Activated CD4-positive, alpha-beta T cell treated with anti-CD3 and anti-CD28 coated beads, Interleukin-2, amount 50 U/mL, for 48 hours (primary cell): ENCODE measurements at regions not wholly inside any gene's neighbourhood (a gene's known extent, or its start where the extent isn't known, plus 50 kb on each side); places are given as distances from the start of the nearest gene placed in this dataset.

Source experiments
- DNase-seq, 2 experiments: peaks; one replicate each; pipeline ENCODE4 v3.0.0-alpha.2; 2020

DNA sequence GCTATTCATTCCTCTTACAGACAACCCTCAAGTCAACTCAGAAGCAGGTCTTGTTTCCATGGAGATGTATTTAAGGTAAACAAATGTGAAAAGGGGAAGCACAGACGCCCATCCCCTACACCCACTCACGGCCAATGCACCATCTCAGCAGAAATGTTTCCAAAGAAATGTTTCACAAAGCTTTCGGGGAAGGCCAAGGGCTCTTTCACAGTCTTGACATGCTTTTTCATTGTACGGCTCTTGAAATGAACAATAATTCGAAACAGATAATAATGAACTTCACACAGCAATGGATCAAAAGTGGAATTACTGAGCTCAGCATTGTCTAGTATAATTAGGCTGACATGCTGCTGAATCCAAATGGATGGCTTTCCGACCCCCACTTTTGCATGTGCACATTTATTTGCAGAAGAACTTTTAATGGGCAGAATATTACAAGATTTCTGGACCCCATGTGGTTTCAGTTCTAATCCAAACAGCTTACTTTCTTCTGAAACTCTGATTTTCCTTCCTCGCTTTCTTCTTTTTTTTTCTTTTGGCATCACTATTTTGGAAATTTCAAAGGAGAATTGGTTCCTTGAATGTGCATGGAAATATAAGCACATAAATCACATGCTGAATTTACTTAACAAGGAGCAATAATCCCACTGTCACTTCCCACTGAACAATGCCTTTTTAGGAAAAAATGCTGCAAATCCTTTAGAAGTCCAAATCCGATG is 160.9 kb downstream of the SMIM20 start:
- DNase-seq: peak; percentile 71 to 83

DNA sequence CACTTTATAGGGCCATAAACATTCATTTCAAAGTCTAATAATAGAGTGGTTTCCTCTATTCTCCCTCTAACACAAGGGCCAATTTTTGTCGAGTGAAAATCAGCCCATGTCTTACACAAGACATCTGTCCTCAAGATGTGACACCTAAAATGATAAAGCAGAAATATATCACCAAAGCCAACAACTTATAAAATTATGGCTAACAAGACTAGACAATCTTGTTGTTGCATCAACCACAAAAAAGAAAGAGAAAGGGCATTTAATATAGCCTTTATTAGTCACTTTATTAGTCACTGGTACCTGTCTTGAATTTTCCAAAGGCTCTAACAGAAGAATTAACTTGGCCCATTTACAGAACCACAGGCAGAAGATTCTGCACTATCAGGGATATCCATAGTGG is 161.6 kb downstream of the SMIM20 start:
- DNase-seq: no peak

DNA sequence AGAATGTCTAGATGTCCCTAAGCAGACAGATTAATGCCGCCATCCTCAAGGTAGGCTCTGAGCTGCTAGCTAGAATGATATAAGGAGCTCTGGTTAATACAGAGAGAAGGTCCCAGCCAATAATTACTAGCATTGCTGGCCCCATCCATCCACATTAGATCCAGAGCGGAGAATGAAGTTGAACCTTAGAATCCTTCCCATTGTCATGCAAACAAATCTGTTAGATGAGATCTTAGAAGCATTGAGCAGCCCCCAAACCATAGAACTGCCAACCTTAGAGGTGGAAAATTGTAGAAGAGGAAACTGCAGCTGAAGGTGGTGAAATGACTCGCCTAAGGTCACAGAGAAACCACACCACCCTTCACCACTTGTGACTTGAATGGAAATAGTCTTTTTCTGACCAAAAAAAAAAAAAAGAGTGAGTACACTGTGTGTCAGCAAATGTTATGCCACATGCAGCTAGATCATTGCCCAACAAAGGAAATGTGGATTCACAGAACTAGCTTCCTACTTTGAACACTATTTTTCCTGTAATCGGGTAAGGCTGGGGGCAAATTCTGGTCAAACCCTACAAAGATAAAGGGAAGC is 162.1 kb downstream of the SMIM20 start:
- peak; percentile 39 to 58 for DNase-seq

DNA sequence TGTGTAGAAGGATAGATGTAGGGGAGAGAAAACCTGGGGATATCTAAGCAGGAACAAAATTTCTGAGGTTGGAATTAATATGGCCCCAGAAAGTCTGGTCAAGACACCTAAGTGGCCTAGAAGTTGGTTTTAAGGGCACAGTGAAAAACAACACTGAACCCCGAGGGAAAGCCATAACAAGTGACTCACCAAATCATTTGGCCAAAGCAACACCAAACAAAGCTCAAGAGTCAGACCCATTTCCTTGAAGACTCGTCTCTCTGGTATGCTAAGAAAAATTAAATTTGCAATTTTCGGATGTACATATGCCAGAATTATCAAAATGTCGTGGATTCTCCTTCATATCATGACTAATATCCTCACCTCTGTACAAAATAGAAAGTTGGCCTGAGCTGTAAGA is 162.9 kb downstream of the SMIM20 start:
- no peak for DNase-seq

DNA sequence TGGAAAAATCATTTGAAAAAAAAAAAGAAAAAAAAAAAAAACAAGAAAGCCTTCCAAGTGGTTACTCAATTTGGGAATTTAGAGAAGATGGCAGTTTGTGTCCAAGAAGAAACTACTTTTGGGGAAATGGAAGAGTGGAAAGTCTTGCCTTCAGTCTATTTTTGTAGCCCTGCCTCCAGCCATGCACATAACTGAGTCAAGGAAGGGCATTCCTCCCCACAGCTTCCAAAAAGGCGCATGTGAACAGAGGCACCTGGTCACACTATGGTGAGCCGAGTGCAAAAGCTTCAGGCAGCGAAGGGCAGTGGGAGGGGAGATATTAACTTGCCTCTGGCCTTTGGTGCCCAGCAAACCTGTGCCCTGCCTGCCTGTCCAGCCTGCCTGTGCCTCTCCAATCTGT is 163.7 kb downstream of the SMIM20 start:
- no peak for DNase-seq

DNA sequence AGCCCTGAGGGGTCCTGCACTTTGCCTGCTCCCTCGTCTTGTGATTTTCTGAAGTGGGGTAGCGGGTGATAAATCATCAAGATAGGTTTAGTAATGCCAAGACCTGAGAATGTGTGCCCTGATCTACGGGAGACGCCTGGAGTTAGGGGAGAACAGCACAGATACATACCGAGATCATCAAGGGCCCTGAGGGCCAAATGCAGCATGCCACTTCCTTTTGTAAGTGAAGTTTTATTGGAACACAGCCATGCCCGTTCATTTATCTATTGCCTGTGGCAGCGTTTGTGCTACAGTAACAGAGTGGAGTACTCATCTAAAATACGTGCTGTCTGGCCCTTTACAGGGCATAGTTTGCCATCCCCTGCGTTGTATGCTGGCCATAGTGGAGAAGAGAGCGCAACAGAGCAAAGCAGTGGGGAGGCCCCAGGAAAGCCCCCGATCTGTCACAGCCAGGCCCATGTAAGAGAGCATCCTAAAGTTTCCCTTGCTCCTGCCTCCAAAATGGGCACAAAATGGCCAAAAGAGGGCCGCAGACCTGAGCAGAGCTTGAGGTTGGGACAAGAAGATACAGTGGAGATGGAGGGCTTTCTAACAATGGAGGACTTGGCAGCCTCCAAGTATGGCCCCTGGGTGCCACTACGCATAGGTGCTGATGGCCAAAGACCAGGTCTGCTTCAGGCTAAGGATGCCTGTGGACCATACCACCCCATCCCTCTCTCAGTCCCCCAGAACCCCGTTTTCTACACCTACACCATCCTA is 167.0 kb downstream of the SMIM20 start:
- no peak for DNase-seq

DNA sequence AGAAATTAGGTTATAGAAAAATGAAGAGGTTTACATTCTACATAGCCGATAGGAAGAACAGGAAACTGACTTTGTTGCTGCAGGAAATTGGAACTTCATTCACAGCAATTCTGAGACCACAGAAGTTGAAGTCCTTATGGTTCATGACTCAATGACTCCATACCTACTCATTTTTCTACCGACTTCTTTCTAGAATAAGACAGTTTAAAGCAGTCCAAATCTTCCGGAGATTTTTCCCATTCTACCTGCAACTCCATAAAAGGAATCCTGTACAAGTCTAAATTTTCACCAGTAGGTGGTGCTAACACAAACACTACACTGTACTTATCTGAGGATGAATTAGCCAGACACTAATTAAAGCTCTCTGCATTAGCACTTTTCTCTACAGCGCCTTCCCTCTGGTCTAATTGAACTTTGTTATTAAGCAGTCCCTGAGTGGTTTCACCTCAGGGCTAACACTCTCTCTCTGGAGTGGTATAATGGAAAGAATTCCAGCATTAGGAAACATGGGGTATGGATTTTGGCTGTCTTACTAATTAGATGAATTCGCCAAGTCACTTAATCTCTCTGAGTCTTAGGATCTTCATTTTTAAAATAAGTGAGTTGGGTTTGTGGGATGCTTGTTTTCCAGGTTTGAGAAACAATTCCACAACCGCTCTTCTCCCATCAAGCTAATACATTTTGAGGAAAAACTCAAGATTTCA is 167.9 kb downstream of the SMIM20 start:
- DNase-seq: no peak

DNA sequence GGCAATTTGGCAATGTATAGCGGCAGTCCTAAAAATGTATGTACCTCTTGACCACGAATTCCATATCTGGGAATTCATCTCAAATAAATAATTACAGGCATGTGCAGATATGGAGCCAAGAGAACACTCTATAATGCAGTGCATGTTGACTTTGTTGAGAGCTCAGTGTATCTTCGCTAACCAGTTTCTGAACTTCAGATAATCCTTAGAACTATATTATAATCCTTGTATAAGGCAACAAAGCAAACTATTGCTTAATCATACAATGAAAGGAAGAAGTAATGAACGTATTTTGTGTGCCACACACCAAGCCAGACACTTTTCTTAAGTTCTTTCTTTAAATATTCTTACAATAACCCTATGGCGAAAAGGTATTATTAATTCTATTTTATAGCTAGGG is 168.5 kb downstream of the SMIM20 start:
- DNase-seq: no peak

DNA sequence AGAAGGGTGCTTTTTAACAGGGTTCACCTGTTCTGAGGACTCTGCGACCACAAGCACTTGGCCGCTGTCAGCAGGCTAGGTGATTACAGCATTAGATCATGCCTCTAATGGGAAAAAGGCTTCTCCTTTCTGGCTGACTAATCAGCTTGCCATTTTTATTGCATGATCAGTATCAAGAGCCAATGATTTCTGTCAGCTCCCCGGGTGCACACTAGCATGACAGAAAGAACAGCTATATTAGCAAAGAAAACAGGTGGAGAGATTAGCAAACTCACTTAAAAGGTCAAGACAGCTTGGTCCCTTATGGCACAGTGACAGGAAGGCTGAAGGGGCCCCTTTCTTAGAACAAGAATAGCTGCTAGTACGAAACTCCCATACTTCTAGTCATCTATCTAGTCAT is 170.0 kb downstream of the SMIM20 start:
- peak in 1 of 2 experiments; percentile 48 for DNase-seq

DNA sequence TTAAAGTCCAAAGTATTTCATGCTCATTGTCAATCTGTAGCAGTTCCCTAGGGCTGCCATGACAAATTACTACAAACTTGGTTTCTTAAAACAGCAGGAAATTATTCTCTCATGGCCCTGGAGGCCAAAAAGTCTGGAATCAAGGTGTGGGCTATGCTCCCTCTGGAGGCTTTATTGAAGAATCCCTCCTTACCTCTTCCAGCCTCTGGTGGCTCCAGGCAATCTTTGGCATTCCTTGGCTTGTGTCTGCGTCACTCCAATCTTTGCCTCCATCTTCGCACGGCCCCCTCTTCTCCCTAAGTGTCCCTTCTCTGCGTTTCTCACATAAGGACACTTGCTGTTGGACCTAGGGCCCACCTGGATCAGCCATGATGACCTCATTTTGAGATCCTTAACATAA is 170.4 kb downstream of the SMIM20 start:
- no peak for DNase-seq

DNA sequence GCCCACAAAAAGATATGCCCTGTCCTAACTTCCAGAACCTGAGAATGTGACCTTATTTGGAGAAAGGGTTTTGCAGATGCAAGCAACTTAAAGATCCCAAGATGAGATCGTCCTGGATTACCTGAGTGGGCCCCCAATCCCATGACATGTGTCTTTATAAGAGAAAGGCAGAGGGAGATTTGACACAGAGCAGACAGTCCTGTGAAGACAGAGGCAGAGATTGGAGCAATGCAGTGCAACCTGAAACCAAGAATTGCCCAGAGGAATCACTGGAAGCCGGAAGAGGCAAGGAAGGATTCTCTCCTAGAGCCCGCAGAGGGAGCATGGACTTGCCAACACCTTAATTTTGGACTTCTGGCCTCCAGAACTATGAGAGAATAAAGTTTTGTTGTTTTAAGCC is 171.5 kb downstream of the SMIM20 start:
- DNase-seq: no peak

DNA sequence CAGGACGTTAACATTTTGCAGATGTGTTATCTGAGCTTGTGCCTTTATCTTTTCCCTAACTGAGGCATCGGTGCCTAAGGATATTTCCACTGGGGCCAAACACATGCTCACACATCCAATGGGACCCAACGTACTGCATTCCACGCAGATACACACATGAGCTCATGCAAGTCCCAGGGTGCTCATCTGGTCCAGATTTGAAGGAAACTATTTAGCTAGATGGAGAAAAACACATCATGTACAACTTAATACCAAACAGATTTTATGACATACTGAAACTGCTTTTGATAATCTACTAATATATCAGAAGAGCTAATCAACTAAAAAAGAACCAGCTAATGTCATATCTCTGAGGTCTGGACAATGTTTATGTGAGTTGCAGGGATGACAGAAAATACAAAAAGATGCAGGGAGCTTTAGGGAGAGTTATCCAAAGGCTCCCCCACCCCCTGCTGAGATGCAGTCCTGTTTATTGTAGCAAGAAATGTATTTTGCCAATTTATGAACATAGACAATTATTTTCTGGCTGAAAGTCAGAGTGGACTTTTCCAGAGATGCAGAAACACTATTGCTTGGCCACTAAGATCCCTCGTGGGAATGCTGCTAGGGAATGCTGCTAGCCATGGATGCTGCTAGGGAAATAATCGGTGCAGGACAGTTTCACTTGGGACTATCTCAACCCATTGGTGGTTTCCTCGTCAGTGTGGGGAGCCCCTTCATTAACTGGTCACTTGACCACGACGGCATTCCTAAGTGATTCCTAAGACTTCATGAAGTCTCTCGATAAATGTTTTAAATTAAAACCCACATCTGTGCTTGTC is 172.8 kb downstream of the SMIM20 start:
- DNase-seq: no peak

DNA sequence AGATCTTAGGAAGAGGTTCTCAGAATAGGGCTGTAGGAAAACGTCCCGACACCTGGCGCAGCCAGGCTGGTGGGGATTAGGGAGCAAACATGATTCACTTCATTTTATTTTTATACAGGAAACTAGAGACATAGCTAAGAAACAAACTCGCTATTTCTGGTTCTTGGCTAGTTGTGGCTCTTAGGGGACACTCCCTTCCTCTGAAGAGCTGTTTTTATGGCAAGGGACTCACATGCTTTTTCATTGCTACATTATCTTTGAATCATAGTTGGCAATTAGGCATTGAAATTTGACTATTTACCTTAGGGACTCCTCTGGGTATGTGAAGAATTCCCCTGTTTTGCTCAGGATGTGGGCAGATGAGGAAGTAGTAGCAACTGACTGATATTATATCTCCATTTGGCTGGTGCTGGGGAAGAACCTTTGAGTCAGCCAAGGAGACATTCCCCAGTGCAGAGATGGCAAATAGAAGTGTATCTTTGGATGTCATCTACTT is 174.5 kb downstream of the SMIM20 start:
- peak in 1 of 2 experiments; percentile 56 for DNase-seq

DNA sequence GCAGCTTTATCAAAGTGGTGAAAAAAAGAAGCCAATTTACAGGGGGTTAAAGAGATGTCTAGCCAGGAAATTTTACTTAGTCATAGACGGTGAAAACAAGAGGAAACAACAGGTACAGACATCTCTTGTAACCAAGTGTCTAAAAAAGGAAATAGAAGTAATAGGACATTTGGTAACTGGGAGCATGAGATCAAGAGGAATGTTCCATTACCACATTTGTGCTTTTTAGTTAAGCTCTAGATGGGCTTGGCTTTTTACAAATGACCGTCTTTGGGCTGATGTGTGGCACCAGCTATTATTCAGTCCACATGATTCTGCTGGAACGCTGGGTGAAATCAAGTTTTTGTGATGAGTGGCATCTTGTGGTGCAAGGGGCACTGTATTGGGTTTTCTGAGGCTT is 179.5 kb downstream of the SMIM20 start:
- DNase-seq: no peak

DNA sequence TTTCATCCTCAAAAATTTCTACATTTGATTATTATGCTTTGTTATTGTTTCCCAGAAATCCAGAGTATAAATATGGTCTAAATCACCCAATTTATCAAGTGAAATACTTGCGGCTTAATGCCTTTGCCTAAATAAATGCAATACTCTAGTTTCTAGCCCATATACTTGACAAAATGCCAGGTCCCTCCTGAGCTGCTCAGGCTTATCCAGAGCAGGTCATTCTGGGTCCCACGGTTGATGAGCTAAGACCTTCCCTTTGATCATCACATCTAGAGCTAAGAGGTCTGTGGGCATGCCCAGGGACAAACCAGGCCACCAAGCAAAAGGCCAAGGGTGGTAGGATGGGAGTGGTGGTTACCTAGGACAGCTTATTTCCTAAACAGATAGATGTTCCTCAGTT is 180.1 kb downstream of the SMIM20 start:
- no peak for DNase-seq

DNA sequence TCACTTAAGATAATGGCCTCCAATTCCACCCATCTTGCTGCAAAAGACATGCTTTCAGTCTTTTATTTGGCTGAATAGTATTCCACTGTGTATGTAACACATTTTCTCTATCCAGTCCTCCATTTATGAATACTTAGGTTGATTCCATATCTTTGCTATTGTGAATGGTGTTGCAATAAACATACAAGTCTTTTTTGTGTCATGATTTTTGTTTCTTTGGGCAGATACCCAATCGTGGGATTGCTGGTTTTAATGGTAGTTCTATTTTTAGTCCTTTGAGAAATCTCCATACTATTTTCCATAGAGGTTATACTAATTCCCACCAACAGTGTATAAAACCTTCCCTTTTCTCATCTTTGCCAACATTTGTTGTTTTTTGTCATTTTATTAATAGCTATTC is 180.9 kb downstream of the SMIM20 start:
- no peak for DNase-seq

DNA sequence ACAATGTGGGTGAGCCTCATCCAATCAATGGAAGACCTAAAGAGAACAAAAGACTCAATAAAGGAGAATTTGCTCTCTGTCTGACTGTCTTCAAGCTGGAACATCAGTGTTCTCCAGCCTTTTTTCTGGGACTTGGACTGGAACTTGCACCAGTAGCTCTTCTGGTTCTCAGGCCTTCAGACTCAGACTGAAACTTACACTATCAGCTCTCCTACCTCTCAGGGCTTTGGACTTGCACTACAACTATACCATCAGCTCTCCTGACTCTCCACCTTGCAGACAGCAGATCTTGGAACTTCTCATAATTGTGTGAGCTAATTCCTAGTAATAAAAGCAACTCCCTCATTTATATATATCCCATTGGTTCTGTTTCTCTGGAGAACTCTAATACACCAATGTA is 185.9 kb downstream of the SMIM20 start:
- DNase-seq: no peak

DNA sequence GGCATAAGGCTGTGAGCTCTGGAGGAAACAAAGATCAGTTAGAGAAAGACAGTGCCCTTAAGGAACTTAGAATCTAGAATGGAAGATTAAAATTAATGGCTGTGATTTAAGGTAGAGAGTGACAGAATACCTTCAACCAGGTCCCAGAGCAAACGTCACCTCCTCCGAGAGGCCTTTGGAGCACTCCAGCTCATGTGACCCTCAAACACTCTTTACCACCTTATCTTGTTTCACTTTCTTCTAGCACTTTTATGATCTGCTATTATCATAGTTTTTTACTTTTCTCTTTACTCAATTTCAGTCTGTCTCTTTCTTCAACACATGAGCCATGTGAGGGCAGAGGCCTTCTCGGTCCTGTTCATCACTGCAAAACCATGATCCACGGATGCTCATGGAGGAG is 187.0 kb downstream of the SMIM20 start:
- DNase-seq: no peak

DNA sequence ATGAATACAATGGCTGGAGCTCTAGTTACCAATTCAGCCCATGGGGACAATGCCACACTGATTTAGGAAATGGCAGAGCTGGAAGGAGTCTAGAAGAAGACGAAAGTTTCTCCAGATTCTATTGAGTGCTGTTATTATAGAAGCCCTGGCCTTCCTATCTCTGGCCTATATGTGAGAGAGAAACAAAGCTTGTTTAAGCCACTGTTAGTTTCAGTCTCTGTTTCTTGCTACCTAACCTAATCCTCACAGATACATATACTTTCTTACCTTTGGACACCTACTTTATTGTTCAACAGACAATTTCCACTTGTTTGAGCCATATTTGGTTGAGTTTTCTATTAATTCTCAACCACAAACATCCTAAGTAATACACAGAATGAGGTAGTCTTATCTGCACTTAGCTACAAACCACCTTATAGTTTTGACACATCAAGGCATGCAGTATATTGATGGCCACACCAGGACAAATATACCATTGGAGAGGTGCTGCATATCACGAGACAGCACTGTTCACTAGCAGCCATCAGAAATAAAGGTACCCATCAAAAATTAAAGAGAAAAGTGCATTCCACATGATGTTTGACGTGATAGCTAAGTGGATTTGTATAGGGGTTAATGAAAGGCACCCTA is 190.2 kb downstream of the SMIM20 start:
- no peak for DNase-seq

DNA sequence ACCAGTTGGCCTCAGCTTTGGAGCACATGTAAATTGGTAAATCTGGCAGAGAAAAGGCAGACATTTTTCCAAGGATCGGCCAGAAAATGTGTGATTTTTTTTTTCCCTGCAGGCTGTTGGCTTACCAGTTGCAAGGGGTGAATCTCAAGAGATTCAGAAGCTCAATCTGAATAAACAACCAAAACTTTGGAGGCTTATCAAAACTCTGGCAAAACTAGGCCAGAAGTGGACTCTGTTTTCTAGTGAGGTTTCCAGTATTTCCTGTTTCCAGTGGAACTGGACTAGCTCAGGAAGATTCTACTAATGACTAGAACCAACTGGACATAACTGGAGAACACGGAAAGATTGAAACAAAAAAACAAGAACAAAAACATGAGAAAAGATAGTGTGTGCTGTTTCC is 191.3 kb downstream of the SMIM20 start:
- no peak for DNase-seq

DNA sequence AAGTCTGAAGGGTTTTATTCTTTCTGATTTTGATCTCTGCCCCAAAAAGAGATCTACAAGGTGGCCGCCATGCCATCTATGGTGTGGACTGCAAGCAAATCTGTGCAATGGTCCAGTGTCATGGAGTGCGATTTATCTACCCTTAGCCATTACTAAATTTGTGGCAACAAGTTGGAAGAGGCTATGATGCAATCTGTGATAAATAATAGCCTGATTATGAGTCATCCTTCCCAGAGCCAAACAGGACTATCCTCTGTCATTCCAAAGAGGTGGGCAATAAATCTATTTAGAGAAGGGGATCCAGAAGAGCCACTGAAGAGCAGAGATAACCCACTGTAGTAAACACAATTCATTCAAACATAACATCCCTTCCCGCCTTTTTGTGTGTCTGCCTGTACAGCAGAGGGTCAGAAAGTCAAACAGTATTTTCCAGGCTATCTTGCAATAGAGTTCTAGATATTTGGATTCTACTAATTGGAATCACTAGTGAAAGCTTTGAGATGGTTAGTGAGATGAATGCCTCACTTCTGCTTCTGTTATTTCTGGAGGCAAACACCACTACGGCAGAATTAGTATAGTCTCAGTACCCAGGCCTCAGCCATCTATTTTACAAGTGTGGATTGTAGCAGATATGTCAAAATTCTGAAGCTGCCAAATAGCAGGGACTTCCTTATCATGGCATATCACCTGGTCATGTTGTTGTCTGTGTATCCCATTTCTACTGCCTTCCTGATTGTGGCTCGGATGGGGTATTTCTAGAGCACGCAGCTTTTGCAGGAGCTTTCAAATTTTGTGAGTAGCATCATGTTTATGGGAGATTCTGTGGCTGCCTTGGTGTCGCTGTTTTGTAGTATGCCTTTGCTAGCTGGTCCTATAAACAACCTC is 192.0 kb downstream of the SMIM20 start:
- no peak for DNase-seq
